OCI-LY7 (cell line): ENCODE measurements at regions not wholly inside any gene's neighbourhood (a gene's known extent, or its start where the extent isn't known, plus 50 kb on each side); places are given as distances from the start of the nearest gene placed in this dataset.

Experiments used
- BruUV-seq: library from RNA; stranded (reverse); fragments of 400-500 nt; replicated peaks from 2 replicates; lab custom pipeline; 2021; lab: Mats Ljungman, UMichigan
- CTCF ChIA-PET: fragments of 300-600 bp; sonication (Branson Sonifier 250); formaldehyde crosslinking; loops from one replicate; lab custom pipeline; 2022; ENCODE audit warnings: antibody characterized with exemption; ENCODE audit not compliant: unreplicated experiment; lab: Charles Lee
- POLR2A ChIA-PET: fragments of 300-600 bp; sonication (Branson Sonifier 250); formaldehyde crosslinking; loops from one replicate; lab custom pipeline; 2022; ENCODE audit warnings: antibody characterized with exemption; lab: Charles Lee
- DNase-seq: peaks from one replicate; pipeline ENCODE4 v3.0.0-alpha.2; 2015; ENCODE audit warnings: low spot score
- H2AFZ ChIP-seq: fragments of 200-600 bp; sonication (generic), shearing (Covaris generic); 2 replicates; pipeline ENCODE4 v1.6.1; 2014; ENCODE audit warnings: mild to moderate bottlenecking, antibody characterized with exemption, low read length, moderate library complexity
- H3K27ac ChIP-seq: fragments of 200-600 bp; sonication (generic); 2 replicates; pipeline ENCODE4 v1.5.1; 2014; ENCODE audit warnings: mixed run types, low read depth, mild to moderate bottlenecking, moderate library complexity, low read length, inconsistent platforms; ENCODE audit not compliant: poor library complexity, severe bottlenecking
- H3K36me3 ChIP-seq: fragments of 200-600 bp; sonication (generic); 2 replicates; pipeline ENCODE4 v1.6.1; 2014; ENCODE audit warnings: mild to moderate bottlenecking, antibody characterized with exemption, low read length, moderate library complexity, mixed read lengths; ENCODE audit not compliant: insufficient read depth
- H3K4me1 ChIP-seq: fragments of 200-600 bp; sonication (generic); 2 replicates; pipeline ENCODE4 v1.5.1; 2014; ENCODE audit warnings: mild to moderate bottlenecking, low read length; ENCODE audit not compliant: insufficient read depth, poor library complexity, severe bottlenecking
- H3K4me2 ChIP-seq: fragments of 200-600 bp; sonication (generic); 2 replicates; pipeline ENCODE4 v1.6.1; 2014; ENCODE audit warnings: mild to moderate bottlenecking, low read length
- H3K4me3 ChIP-seq: fragments of 200-600 bp; sonication (generic); 2 replicates; pipeline ENCODE4 v1.5.1; 2014; ENCODE audit warnings: mild to moderate bottlenecking, low read depth, low read length; ENCODE audit not compliant: poor library complexity, severe bottlenecking
- H3K79me2 ChIP-seq: fragments of 200-600 bp; sonication (generic); 2 replicates; pipeline ENCODE4 v1.6.1; 2016; ENCODE audit warnings: low read depth, mild to moderate bottlenecking, low read length, moderate library complexity, mixed read lengths; ENCODE audit not compliant: insufficient read depth
- H3K9me2 ChIP-seq: fragments of 200-600 bp; sonication (generic); 2 replicates; pipeline ENCODE4 v1.6.1; 2016; ENCODE audit warnings: mild to moderate bottlenecking, low read length, mixed read lengths; ENCODE audit not compliant: insufficient read depth
- H3K9me3 ChIP-seq: fragments of 200-600 bp; sonication (generic); 2 replicates; pipeline ENCODE4 v1.6.1; 2014; ENCODE audit warnings: mild to moderate bottlenecking, mixed run types, low read length, mixed read lengths
- H4K20me1 ChIP-seq: fragments of 200-600 bp; sonication (generic); 2 replicates; pipeline ENCODE4 v1.6.1; 2014; ENCODE audit warnings: mild to moderate bottlenecking, antibody characterized with exemption, low read length, moderate library complexity, mixed read lengths; ENCODE audit not compliant: insufficient read depth
- EZH2phosphoT487 ChIP-seq: fragments of 200-600 bp; sonication (generic); IDR thresholded peaks from 2 replicates; pipeline ENCODE4 v1.6.1; 2018; ENCODE audit warnings: low read depth, borderline replicate concordance, mild to moderate bottlenecking, mixed run types, antibody characterized with exemption, low read length, moderate library complexity, mixed read lengths
- intact Hi-C: fragments of 100-400 bp; cut with micrococcal nuclease; formaldehyde crosslinking; loops from one replicate; pipeline ENCODE4 v1.10.0; 2022; ENCODE audit not compliant: unreplicated experiment
- TF ChIP-seq, protein P1 (sequence below): fragments of 200-600 bp; sonication (generic); conservative IDR thresholded peaks from 2 replicates; pipeline ENCODE4 v1.5.1; 2014; ENCODE audit warnings: mild to moderate bottlenecking, antibody characterized with exemption, low read length, moderate library complexity, mixed read lengths

DNA sequence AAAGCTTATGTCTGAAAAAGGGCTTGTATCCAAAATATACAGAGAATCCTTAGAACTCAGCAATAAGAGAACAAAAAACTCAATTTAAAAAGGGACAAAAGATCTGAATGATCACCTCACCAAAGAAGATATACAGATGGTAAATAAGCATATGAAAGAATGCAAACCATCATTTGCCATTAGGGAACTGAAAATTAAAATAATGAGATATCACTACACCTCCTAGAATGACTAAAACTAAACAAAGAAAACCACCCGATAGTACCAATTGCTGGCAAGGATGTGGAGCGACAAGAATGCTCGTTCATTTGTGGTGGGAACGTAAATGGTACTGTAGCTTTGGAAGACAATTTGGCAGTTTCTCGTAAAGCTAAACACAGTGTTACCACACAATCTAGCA is 66.9 kb upstream of the MPHOSPH6 start:
- POLR2A ChIA-PET = interaction anchor here (0.6 kb wide), 1 partner anchor 153 kb away, joined by 3 read pairs; no protein-coding TSS in a partner anchor
- Histone ChIP-seq H3K27ac (no peak overlapping the region), H3K79me2 (no peaks in the 10 kb centered on the region), H3K36me3 (no peaks in the 10 kb centered on the region), H4K20me1 (no peaks in the 10 kb centered on the region), H2AFZ (no peak overlapping the region), H3K4me1 (no peaks in the 10 kb centered on the region), H3K4me2 (no peak overlapping the region), H3K4me3 (no peak overlapping the region), H3K9me2 (no peaks in the 10 kb centered on the region), H3K9me3 (no peaks in the 10 kb centered on the region)
- no peak for DNase-seq
- CTCF ChIA-PET = no interaction called here
- intact Hi-C loops = loop anchor here (10.0 kb wide), 1 partner anchor 272 kb away; no protein-coding TSS in a partner anchor
- BruUV-seq = no TSS peak
- no peak for TF ChIP-seq EZH2phosphoT487
- TF ChIP-seq, protein P1, sequence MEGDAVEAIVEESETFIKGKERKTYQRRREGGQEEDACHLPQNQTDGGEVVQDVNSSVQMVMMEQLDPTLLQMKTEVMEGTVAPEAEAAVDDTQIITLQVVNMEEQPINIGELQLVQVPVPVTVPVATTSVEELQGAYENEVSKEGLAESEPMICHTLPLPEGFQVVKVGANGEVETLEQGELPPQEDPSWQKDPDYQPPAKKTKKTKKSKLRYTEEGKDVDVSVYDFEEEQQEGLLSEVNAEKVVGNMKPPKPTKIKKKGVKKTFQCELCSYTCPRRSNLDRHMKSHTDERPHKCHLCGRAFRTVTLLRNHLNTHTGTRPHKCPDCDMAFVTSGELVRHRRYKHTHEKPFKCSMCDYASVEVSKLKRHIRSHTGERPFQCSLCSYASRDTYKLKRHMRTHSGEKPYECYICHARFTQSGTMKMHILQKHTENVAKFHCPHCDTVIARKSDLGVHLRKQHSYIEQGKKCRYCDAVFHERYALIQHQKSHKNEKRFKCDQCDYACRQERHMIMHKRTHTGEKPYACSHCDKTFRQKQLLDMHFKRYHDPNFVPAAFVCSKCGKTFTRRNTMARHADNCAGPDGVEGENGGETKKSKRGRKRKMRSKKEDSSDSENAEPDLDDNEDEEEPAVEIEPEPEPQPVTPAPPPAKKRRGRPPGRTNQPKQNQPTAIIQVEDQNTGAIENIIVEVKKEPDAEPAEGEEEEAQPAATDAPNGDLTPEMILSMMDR = no peak

DNA sequence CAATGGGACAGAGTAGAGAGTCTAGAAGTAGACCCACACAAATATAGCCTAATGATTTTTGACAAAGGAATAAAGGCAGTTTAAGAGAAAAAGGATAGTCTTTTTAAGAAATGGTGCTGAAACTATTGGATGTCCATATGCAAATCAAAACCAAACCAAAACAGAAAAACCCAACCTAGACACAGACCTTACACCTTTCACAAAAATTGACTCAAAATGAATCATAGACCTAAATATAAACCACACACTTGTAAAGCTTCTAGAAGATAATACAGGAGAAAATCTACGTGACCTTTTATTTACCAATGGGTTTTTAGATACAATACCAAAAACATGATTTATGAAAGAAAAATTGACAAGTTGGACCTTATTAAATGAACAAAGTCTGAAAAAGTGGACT is 66.4 kb upstream of the MPHOSPH6 start:
- Histone ChIP-seq H3K27ac (no peak overlapping the region), H3K9me3 (no peaks in the 10 kb centered on the region), H3K36me3 (no peaks in the 10 kb centered on the region), H4K20me1 (no peaks in the 10 kb centered on the region), H3K4me1 (no peaks in the 10 kb centered on the region), H3K4me2 (no peak overlapping the region), H2AFZ (no peak overlapping the region), H3K4me3 (no peak overlapping the region), H3K9me2 (no peaks in the 10 kb centered on the region), H3K79me2 (no peaks in the 10 kb centered on the region)
- TF ChIP-seq, protein P1 = no peak
- no peak for TF ChIP-seq EZH2phosphoT487
- BruUV-seq = no TSS peak
- intact Hi-C loops = loop anchor here (10.0 kb wide), 1 partner anchor 272 kb away; no protein-coding TSS in a partner anchor
- ChIA-PET CTCF (no interaction called here), POLR2A (no interaction called here)
- no peak for DNase-seq

DNA sequence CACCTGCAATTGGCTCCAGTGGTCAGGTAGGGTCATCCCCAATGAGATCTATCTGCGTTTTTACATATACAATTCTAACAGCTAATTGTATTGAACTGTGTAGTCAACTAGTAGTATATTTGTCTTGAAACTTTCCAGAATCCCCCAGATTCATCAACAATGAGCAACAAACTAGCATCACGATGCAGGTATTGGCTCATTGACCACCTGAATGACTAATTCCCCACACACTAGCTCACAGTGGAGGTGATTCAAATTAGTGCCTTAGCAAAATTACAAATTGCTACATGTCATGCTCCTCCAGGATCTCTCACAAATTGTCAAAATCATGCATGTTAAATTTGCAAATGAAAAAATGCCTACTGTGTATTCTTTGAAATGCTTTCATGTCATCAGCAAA is 62.8 kb upstream of the MPHOSPH6 start:
- no peak for TF ChIP-seq EZH2phosphoT487
- TF ChIP-seq, protein P1 = no peak
- ChIA-PET POLR2A (no interaction called here), CTCF (no interaction called here)
- no TSS peak for BruUV-seq
- Histone ChIP-seq H3K4me3 (no peak overlapping the region), H2AFZ (no peak overlapping the region), H3K4me2 (no peak overlapping the region), H3K9me3 (no peaks in the 10 kb centered on the region), H3K36me3 (no peaks in the 10 kb centered on the region), H4K20me1 (no peaks in the 10 kb centered on the region), H3K4me1 (no peaks in the 10 kb centered on the region), H3K27ac (no peak overlapping the region), H3K9me2 (no peaks in the 10 kb centered on the region), H3K79me2 (no peaks in the 10 kb centered on the region)
- no peak for DNase-seq
- intact Hi-C loops = loop anchor here (10.0 kb wide), 1 partner anchor 268 kb away; no protein-coding TSS in a partner anchor
